OCI-LY1 (cell line): ENCODE measurements at regions not wholly inside any gene's neighbourhood (a gene's known extent, or its start where the extent isn't known, plus 50 kb on each side); places are given as distances from the start of the nearest gene placed in this dataset.

Source experiments
- H2AFZ ChIP-seq: fragments of 200-600 bp; sonication (generic), shearing (Covaris generic); 2 replicates; pipeline ENCODE4 v1.6.0; 2014; ENCODE audit warnings: antibody characterized with exemption, mild to moderate bottlenecking, low read length
- H3F3A ChIP-seq: fragments of 200-600 bp; sonication (generic), shearing (Covaris generic); 2 replicates; pipeline ENCODE4 v1.6.0; 2014; ENCODE audit warnings: mild to moderate bottlenecking, antibody characterized with exemption, low read length, moderate library complexity; ENCODE audit not compliant: insufficient read depth
- H3K27ac ChIP-seq: fragments of 200-600 bp; sonication (generic); 2 replicates; pipeline ENCODE4 v1.5.1; 2014; ENCODE audit warnings: low read length, mixed run types, mild to moderate bottlenecking, low read depth; ENCODE audit not compliant: poor library complexity, severe bottlenecking
- H3K27me3 ChIP-seq: fragments of 200-600 bp; sonication (generic); 2 replicates; pipeline ENCODE4 v1.6.0; 2014; ENCODE audit warnings: antibody characterized with exemption, mild to moderate bottlenecking, low read length, moderate library complexity; ENCODE audit not compliant: insufficient read depth
- H3K36me3 ChIP-seq: fragments of 200-600 bp; sonication (generic); 2 replicates; pipeline ENCODE4 v1.6.1; 2014; ENCODE audit warnings: mild to moderate bottlenecking, antibody characterized with exemption, low read length, moderate library complexity, mixed read lengths; ENCODE audit not compliant: insufficient read depth
- H3K4me1 ChIP-seq: fragments of 200-600 bp; sonication (generic); 2 replicates; pipeline ENCODE4 v1.5.1; 2014; ENCODE audit warnings: mild to moderate bottlenecking, low read length, moderate library complexity; ENCODE audit not compliant: insufficient read depth, severe bottlenecking
- H3K4me2 ChIP-seq: fragments of 200-600 bp; sonication (generic), shearing (Covaris generic); 2 replicates; pipeline ENCODE4 v1.6.1; 2014; ENCODE audit warnings: low read length
- H3K4me3 ChIP-seq: fragments of 200-600 bp; sonication (generic); 2 replicates; pipeline ENCODE4 v1.5.1; 2014; ENCODE audit warnings: low read length, low read depth, mild to moderate bottlenecking, mixed read lengths; ENCODE audit not compliant: poor library complexity, severe bottlenecking
- H3K79me2 ChIP-seq: fragments of 200-600 bp; shearing (Covaris generic); 2 replicates; pipeline ENCODE4 v1.6.1; 2016; ENCODE audit warnings: mixed run types, low read length, mixed read lengths; ENCODE audit not compliant: insufficient read depth
- H3K9ac ChIP-seq: fragments of 200-600 bp; sonication (generic), shearing (Covaris generic); 2 replicates; pipeline ENCODE4 v1.6.1; 2014; ENCODE audit warnings: mild to moderate bottlenecking, low read length, mixed read lengths
- H3K9me2 ChIP-seq: fragments of 200-600 bp; sonication (generic), shearing (Covaris generic); 2 replicates; pipeline ENCODE4 v1.6.1; 2014; ENCODE audit warnings: low read depth, mild to moderate bottlenecking, low read length, mixed read lengths
- H3K9me3 ChIP-seq: fragments of 200-600 bp; shearing (Covaris generic); 2 replicates; pipeline ENCODE4 v1.6.1; 2014; ENCODE audit warnings: low read length, mixed read lengths
- H4K20me1 ChIP-seq: fragments of 200-600 bp; sonication (generic), shearing (Covaris generic); 2 replicates; pipeline ENCODE4 v1.6.0; 2016; ENCODE audit warnings: mild to moderate bottlenecking, low read length; ENCODE audit not compliant: insufficient read depth
- CTCF ChIP-seq: fragments of 200-600 bp; sonication (generic), shearing (Covaris generic); IDR thresholded peaks from 2 replicates; pipeline ENCODE4 v1.5.1; 2017; ENCODE audit warnings: mild to moderate bottlenecking, antibody characterized with exemption, low read length, moderate library complexity, mixed read lengths
- EZH2 ChIP-seq: fragments of 200-600 bp; sonication (generic), shearing (Covaris generic); IDR thresholded peaks from 2 replicates; pipeline ENCODE4 v1.8.0; 2017; ENCODE audit warnings: borderline replicate concordance, mixed run types, mild to moderate bottlenecking, antibody characterized with exemption, low read length, moderate library complexity, mixed read lengths

GRCh38 chr2:8588831-8589191 is 93.0 kb upstream of the ID2 start:
- Histone ChIP-seq H3K4me1 (peaks cover 33% of the 10 kb centered on the region), H3K4me2 (no peak overlapping the region), H3K9ac (no peak overlapping the region), H3K9me3 (no peaks in the 10 kb centered on the region), H3K36me3 (no peaks in the 10 kb centered on the region), H4K20me1 (no peaks in the 10 kb centered on the region), H3K27me3 (no peaks in the 10 kb centered on the region), H3K79me2 (no peaks in the 10 kb centered on the region), H3K27ac (no peak overlapping the region), H2AFZ (no peak overlapping the region), H3F3A (no peaks in the 10 kb centered on the region), H3K9me2 (no peaks in the 10 kb centered on the region), H3K4me3 (no peak overlapping the region)
- TF ChIP-seq CTCF, result no peak
- TF ChIP-seq EZH2, result no peak

GRCh38 chr2:8589721-8590120 is 92.1 kb upstream of the ID2 start:
- Histone ChIP-seq H3K36me3 (no peaks in the 10 kb centered on the region), H3K27me3 (no peaks in the 10 kb centered on the region), H3K79me2 (no peaks in the 10 kb centered on the region), H3K9ac (no peak overlapping the region), H2AFZ (no peak overlapping the region), H3K4me1 (peaks cover 24% of the 10 kb centered on the region), H3K4me2 (no peak overlapping the region), H3F3A (no peaks in the 10 kb centered on the region), H3K9me3 (no peaks in the 10 kb centered on the region), H3K27ac (no peak overlapping the region), H3K4me3 (no peak overlapping the region), H4K20me1 (no peaks in the 10 kb centered on the region), H3K9me2 (no peaks in the 10 kb centered on the region)
- no peak for TF ChIP-seq EZH2
- no peak for TF ChIP-seq CTCF

GRCh38 chr2:8590938-8591337 is 90.9 kb upstream of the ID2 start:
- Histone ChIP-seq H3K27me3 (no peaks in the 10 kb centered on the region), H2AFZ (no peak overlapping the region), H3F3A (no peaks in the 10 kb centered on the region), H3K9me3 (no peaks in the 10 kb centered on the region), H3K79me2 (no peaks in the 10 kb centered on the region), H3K9me2 (no peaks in the 10 kb centered on the region), H3K27ac (no peak overlapping the region), H4K20me1 (no peaks in the 10 kb centered on the region), H3K9ac (no peak overlapping the region), H3K4me2 (no peak overlapping the region), H3K4me1 (peaks cover 22% of the 10 kb centered on the region), H3K4me3 (no peak overlapping the region), H3K36me3 (no peaks in the 10 kb centered on the region)
- TF ChIP-seq EZH2 (no peak), CTCF (no peak)

GRCh38 chr2:8592736-8593135 is 89.1 kb upstream of the ID2 start:
- H3K4me2 ChIP-seq, result no peak overlapping the region
- no peak for TF ChIP-seq CTCF
- no peak for TF ChIP-seq EZH2
- no peak overlapping the region for H3K9ac ChIP-seq
- H3K36me3 ChIP-seq, result no peaks in the 10 kb centered on the region
- H2AFZ ChIP-seq, result no peak overlapping the region
- no peaks in the 10 kb centered on the region for H3K9me3 ChIP-seq
- H3F3A ChIP-seq, result no peaks in the 10 kb centered on the region
- no peak overlapping the region for H3K4me3 ChIP-seq
- no peaks in the 10 kb centered on the region for H3K9me2 ChIP-seq
- H3K4me1 ChIP-seq, result peaks cover 11% of the 10 kb centered on the region
- H4K20me1 ChIP-seq, result no peaks in the 10 kb centered on the region
- H3K27me3 ChIP-seq, result no peaks in the 10 kb centered on the region
- no peak overlapping the region for H3K27ac ChIP-seq
- H3K79me2 ChIP-seq, result no peaks in the 10 kb centered on the region
